MM.1S (cell line): ENCODE measurements at regions not wholly inside any gene's neighbourhood (a gene's known extent, or its start where the extent isn't known, plus 50 kb on each side); places are given as distances from the start of the nearest gene placed in this dataset.

Experiments used
- EZH2 ChIP-seq: fragments of 300-600 bp; sonication (generic); optimal IDR thresholded peaks from 2 replicates; pipeline ENCODE3; 2017; ENCODE audit warnings: low read depth, mild to moderate bottlenecking, antibody characterized with exemption, low read length, mixed read lengths
- TF ChIP-seq, protein P1 (sequence below): fragments of 300-600 bp; sonication (generic); IDR thresholded peaks from 2 replicates; pipeline ENCODE4 v1.5.1; 2016; ENCODE audit warnings: antibody characterized with exemption, low read length, mixed read lengths

DNA sequence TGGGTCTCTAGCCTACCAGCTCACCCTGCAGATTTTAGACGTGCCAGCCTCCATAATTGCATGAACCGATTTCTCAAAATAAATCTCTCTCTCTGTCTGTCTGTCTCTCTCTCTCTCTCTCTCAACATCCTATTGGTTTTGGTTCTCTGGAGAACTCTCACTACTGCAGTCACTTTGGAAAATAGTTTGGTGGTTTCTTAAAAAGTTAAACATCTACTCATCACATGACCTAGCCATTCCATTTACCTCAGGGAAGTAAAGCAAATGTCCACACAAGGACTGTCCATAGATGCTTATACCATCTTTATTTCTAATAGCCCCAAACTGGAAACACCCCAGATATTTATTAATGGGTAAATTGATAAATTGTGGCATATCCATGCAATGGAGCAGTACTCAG is 119.5 kb downstream of the SNX19 start:
- no peak for TF ChIP-seq EZH2
- TF ChIP-seq, protein P1, sequence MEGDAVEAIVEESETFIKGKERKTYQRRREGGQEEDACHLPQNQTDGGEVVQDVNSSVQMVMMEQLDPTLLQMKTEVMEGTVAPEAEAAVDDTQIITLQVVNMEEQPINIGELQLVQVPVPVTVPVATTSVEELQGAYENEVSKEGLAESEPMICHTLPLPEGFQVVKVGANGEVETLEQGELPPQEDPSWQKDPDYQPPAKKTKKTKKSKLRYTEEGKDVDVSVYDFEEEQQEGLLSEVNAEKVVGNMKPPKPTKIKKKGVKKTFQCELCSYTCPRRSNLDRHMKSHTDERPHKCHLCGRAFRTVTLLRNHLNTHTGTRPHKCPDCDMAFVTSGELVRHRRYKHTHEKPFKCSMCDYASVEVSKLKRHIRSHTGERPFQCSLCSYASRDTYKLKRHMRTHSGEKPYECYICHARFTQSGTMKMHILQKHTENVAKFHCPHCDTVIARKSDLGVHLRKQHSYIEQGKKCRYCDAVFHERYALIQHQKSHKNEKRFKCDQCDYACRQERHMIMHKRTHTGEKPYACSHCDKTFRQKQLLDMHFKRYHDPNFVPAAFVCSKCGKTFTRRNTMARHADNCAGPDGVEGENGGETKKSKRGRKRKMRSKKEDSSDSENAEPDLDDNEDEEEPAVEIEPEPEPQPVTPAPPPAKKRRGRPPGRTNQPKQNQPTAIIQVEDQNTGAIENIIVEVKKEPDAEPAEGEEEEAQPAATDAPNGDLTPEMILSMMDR: no peak
